ENCODE measurements at regions not wholly inside any gene's neighbourhood (a gene's known extent, or its start where the extent isn't known, plus 50 kb on each side); places are given as distances from the start of the nearest gene placed in this dataset.

DNA sequence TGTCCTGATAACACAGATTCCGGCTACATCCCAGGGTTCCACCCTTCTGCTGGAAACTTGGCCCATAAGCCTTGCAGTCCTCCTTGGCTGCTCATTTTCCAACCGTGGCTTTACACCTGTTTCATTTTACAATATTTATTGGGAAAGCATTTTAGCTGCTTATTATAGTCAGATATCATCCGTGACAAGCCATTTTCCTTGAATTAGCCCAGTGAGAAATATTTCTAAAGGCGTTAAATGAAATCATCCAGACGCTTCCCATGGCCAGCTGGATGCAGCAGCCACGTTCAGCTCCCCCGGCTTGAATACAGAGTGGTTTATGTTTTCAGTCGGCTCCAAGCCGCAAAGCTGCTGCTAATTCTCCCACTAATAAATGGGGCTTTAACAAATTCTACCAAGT, 245.0 kb upstream of the PELI2 start:
- TF ChIP-seq POLR2A (IDR thresholded peaks at IDR 0.05; ENCODE audit: low read depth, low read length) (no peak), POLR2AphosphoS5 (IDR thresholded peaks at IDR 0.05; ENCODE audit: low read depth, low read length) (no peak)
